Ishikawa (cell line): ENCODE measurements at regions not wholly inside any gene's neighbourhood (a gene's known extent, or its start where the extent isn't known, plus 50 kb on each side); places are given as distances from the start of the nearest gene placed in this dataset.

Experiments used
- FOXM1 ChIP-seq: IDR thresholded peaks from 2 replicates; pipeline ENCODE4 v1.6.1; 2012; ENCODE audit warnings: low read depth, borderline replicate concordance
- NFIC ChIP-seq: IDR thresholded peaks from 2 replicates; pipeline ENCODE4 v1.6.1; 2012
- RAD21 ChIP-seq: IDR thresholded peaks from 2 replicates; pipeline ENCODE4 v1.6.1; 2012; ENCODE audit warnings: low read depth

- peak; percentile 67 for TF ChIP-seq NFIC
- no peak for TF ChIP-seq FOXM1
- TF ChIP-seq RAD21 = no peak
These were observed 336.4 kb upstream of the RASGEF1B start for GRCh38 chr4:81808011-81808672.
